DND-41 (cell line): ENCODE measurements at regions not wholly inside any gene's neighbourhood (a gene's known extent, or its start where the extent isn't known, plus 50 kb on each side); places are given as distances from the start of the nearest gene placed in this dataset.

Source experiments
- ATAC-seq: fragments of 200-7000 bp; cut with Tn5 transposase; 3 replicates; pipeline ENCODE4 v1.9.1; 2021; ENCODE audit warnings: low read depth; ENCODE audit not compliant: insufficient read depth
- DNase-seq: peaks from one replicate; pipeline ENCODE4 v3.0.0-alpha.2; 2020
- H2AFZ ChIP-seq: 2 replicates; pipeline ENCODE4 v1.6.0; 2012; ENCODE audit warnings: low read depth, low read length
- H3K27ac ChIP-seq: 2 replicates; pipeline ENCODE4 v1.5.1; 2012; ENCODE audit warnings: low read length, inconsistent platforms
- H3K27me3 ChIP-seq: fragments of 200-600 bp; sonication (generic); 2 replicates; pipeline ENCODE4 v1.6.0; 2012; ENCODE audit warnings: low read length, mild to moderate bottlenecking, inconsistent platforms; ENCODE audit not compliant: insufficient read depth, poor library complexity
- H3K36me3 ChIP-seq: 2 replicates; pipeline ENCODE4 v1.5.1; 2012; ENCODE audit warnings: low read length, inconsistent platforms; ENCODE audit not compliant: insufficient read depth
- H3K4me1 ChIP-seq: 2 replicates; pipeline ENCODE4 v1.5.1; 2012; ENCODE audit warnings: mild to moderate bottlenecking, low read length; ENCODE audit not compliant: insufficient read depth
- H3K4me2 ChIP-seq: 2 replicates; pipeline ENCODE4 v1.6.0; 2012; ENCODE audit warnings: mild to moderate bottlenecking, moderate library complexity, low read length, inconsistent platforms; ENCODE audit not compliant: insufficient read depth
- H3K4me3 ChIP-seq, 2 experiments: fragments of 200-600 bp in 1 of 2; shearing (Covaris generic) in 1 of 2; 2 replicates each; pipeline ENCODE4 v1.5.1; 2012 to 2016; ENCODE audit warnings: inconsistent platforms in 2 of 2, low read length in 2 of 2, mild to moderate bottlenecking in 2 of 2, low read depth in 1 of 2, moderate library complexity in 1 of 2
- H3K79me2 ChIP-seq: 2 replicates; pipeline ENCODE4 v1.6.0; 2012; ENCODE audit warnings: low read length, inconsistent platforms; ENCODE audit not compliant: insufficient read depth
- H3K9ac ChIP-seq: 2 replicates; pipeline ENCODE4 v1.6.0; 2012; ENCODE audit warnings: low read depth, mild to moderate bottlenecking, inconsistent platforms, low read length, moderate library complexity
- H3K9me3 ChIP-seq: 2 replicates; pipeline ENCODE4 v1.5.1; 2012; ENCODE audit warnings: low read length, moderate library complexity, mild to moderate bottlenecking, inconsistent platforms; ENCODE audit not compliant: insufficient read depth, severe bottlenecking
- H4K20me1 ChIP-seq: 2 replicates; pipeline ENCODE4 v1.6.0; 2012; ENCODE audit warnings: low read length; ENCODE audit not compliant: insufficient read depth
- EZH2 ChIP-seq: IDR thresholded peaks from 3 replicates; pipeline ENCODE4 v1.6.1; 2012; ENCODE audit warnings: borderline replicate concordance, low read depth, mild to moderate bottlenecking, moderate library complexity, low read length, inconsistent platforms; ENCODE audit not compliant: severe bottlenecking
- TF ChIP-seq, protein P1 (sequence below): IDR thresholded peaks from 2 replicates; pipeline ENCODE4 v1.5.1; 2012; ENCODE audit warnings: borderline replicate concordance, low read length, moderate library complexity, mild to moderate bottlenecking; ENCODE audit not compliant: poor library complexity, severe bottlenecking; ENCODE audit errors: extremely low read depth

DNA sequence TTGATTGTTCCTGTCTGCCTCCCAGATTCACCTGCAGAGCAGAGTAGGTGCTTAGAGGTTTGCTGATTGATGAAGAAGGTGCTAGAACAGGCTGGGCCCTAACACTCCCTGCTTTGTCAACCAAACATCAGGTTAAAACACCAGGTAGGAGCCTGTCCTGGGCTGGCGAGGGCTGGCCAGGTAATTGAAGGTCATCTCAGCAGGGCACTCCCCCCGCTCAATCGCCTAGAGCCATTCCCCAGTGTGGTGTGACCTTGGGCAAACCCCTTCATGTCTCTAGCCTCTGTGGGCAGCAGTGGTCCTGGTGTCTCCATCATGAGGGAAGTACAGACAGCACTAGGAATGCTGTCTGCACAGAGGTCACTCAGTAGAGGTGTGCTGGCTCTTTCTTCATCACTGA lies 88.3 kb downstream of the KLF15 start:
- TF ChIP-seq, protein P1, sequence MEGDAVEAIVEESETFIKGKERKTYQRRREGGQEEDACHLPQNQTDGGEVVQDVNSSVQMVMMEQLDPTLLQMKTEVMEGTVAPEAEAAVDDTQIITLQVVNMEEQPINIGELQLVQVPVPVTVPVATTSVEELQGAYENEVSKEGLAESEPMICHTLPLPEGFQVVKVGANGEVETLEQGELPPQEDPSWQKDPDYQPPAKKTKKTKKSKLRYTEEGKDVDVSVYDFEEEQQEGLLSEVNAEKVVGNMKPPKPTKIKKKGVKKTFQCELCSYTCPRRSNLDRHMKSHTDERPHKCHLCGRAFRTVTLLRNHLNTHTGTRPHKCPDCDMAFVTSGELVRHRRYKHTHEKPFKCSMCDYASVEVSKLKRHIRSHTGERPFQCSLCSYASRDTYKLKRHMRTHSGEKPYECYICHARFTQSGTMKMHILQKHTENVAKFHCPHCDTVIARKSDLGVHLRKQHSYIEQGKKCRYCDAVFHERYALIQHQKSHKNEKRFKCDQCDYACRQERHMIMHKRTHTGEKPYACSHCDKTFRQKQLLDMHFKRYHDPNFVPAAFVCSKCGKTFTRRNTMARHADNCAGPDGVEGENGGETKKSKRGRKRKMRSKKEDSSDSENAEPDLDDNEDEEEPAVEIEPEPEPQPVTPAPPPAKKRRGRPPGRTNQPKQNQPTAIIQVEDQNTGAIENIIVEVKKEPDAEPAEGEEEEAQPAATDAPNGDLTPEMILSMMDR = no peak
- Histone ChIP-seq H4K20me1 (no peaks in the 10 kb centered on the region), H3K9ac (no peak overlapping the region), H3K79me2 (no peaks in the 10 kb centered on the region), H3K27ac (no peak overlapping the region), H3K4me2 (no peak overlapping the region), H3K4me1 (no peaks in the 10 kb centered on the region), H3K4me3 (no peak overlapping the region), H3K36me3 (no peaks in the 10 kb centered on the region), H3K27me3 (peaks cover 10% of the 10 kb centered on the region), H3K9me3 (no peaks in the 10 kb centered on the region), H2AFZ (no peak overlapping the region)
- ATAC-seq (no peak), DNase-seq (no peak)

DNA sequence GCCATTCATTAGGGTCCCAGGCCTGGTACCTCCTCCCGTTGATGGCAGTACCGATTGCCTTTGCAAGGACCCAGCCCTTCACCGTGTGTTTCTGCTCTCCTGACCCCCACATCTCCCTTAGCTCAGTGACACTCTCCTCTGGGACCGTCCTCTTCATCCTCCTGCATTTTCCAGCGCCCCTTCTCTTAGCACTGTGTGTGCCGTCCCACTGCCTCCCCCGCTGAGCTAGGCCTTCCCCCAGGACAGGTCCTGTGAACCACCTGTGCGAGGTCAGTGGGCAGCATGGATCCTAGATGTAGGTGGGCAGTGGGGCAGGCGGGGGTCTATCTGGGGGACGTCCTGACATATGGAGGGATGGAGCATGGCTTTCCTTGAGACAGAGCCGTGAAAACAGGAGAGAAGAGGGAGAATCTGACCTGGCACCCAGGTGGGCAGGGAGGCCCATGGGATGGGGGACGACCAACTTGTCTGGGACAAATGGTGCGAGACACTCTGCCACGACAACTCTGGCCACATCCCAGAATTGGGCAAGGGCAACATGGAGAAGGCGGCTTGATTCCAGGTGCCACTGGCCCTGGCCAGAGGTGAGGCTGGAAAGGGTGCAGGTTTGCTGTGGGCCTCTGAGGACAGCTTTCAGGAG lies 87.7 kb upstream of the ALDH1L1 start:
- DNase-seq (no peak), ATAC-seq (no peak)
- Histone ChIP-seq H3K27me3 (peaks cover 7% of the 10 kb centered on the region), H2AFZ (no peak overlapping the region), H3K4me3 (no peak overlapping the region), H4K20me1 (no peaks in the 10 kb centered on the region), H3K9me3 (no peaks in the 10 kb centered on the region), H3K4me2 (no peak overlapping the region), H3K36me3 (no peaks in the 10 kb centered on the region), H3K27ac (no peak overlapping the region), H3K4me1 (no peaks in the 10 kb centered on the region), H3K79me2 (no peaks in the 10 kb centered on the region), H3K9ac (no peak overlapping the region)
- TF ChIP-seq, protein P1 = no peak
- TF ChIP-seq EZH2 = no peak

DNA sequence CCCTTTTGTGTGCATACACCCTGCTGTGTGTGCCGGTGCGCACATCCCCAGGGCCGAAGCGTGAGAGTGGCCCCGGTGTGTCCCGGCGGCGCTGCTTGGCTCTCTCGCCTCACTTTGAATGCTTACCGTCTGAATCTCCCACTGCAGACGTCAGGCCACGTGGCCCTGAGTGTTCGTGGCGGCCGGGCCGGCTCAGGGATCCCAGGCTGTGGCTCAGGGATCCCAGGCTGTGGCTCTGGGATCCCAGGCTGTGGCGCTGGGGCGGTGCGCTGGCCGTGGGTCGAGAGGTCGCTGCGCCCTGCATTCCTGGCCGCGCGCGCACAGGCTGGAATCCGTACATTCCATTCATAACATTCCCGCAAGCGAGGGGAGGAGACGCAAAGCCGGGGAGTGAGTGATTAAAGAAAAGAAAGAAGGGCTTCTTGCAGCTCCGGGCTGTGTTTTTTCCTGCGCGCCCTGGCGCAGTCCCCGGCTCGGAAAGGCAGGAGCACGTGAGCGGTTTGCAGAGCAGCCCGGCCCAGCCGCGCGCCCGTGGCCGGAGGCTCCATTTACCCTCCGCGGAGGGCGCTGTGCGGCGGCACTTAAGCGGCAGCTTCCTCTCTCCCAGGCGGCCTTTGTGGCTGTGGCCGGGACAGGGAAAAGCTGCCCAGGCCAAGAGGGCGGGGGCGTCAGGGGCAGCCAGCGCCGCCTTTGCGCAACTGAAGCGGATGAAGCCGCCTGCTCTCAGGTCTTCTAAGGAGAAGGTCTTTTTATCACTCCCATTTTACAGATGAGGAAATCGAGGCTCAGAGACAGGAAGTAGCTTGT lies 87.0 kb upstream of the ALDH1L1 start:
- no peak for ATAC-seq
- TF ChIP-seq, protein P1 = no peak
- TF ChIP-seq EZH2 = no peak
- Histone ChIP-seq H3K27ac (no peak overlapping the region), H3K4me2 (no peak overlapping the region), H3K9me3 (no peaks in the 10 kb centered on the region), H3K4me1 (no peaks in the 10 kb centered on the region), H4K20me1 (no peaks in the 10 kb centered on the region), H3K36me3 (no peaks in the 10 kb centered on the region), H3K9ac (no peak overlapping the region), H3K27me3 (peaks cover 7% of the 10 kb centered on the region), H2AFZ (no peak overlapping the region), H3K79me2 (no peaks in the 10 kb centered on the region), H3K4me3 (no peak overlapping the region)
- DNase-seq = no peak

DNA sequence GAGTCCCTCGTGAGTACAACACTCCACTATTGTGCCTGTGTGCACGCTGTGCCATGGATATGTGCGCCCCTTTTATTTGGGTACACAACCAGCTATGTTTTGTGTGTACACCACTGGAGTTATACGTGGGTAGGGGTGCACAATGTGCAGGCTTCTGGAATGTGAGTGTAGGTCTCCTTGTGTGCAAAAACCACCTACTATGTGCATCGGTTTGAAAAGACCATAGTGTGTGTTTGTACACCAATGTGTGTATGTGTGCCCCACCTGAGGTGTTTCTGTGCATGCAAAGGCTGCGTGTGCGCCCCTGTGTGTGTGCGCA lies 86.4 kb upstream of the ALDH1L1 start:
- no peak overlapping the region for H3K9ac ChIP-seq

More for the DNA sequence above, 86.4 kb upstream of the ALDH1L1 start:
- ATAC-seq (no peak), DNase-seq (no peak)
- no peaks in the 10 kb centered on the region for H3K36me3 ChIP-seq
- H4K20me1 ChIP-seq = no peaks in the 10 kb centered on the region
- TF ChIP-seq, protein P1 = no peak
- TF ChIP-seq EZH2 = no peak
- no peaks in the 10 kb centered on the region for H3K4me1 ChIP-seq
- no peaks in the 10 kb centered on the region for H3K79me2 ChIP-seq
- peaks cover 4% of the 10 kb centered on the region for H3K27me3 ChIP-seq
- H3K9me3 ChIP-seq = no peaks in the 10 kb centered on the region
- H2AFZ ChIP-seq = no peak overlapping the region
- no peak overlapping the region for H3K4me3 ChIP-seq
- no peak overlapping the region for H3K4me2 ChIP-seq
- no peak overlapping the region for H3K27ac ChIP-seq
